ENCODE measurements at regions not wholly inside any gene's neighbourhood (a gene's known extent, or its start where the extent isn't known, plus 50 kb on each side); places are given as distances from the start of the nearest gene placed in this dataset.

DNA sequence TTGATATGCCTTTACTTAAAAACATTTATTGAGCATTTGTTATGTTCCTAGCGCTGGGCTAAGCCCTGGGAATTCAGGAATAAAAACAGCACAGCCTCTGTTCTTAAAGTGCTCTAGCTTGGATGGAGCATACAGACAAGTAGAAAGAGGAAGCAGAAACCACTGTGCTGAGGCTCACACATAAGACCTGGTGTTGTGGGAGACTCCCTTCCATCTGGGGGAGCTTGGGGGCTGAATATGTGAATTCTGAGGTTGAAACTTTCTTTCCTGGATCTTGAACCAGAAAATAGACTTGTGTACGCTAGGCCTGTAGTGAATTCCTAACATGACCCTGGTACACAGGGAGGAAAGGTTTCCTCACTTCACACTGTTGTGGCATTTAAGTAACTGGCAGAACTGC, 209.9 kb downstream of the ZNF326 start:
- ATAC-seq (no peak), DNase-seq (no peak)
- Mint-ChIP-seq H3K4me3 (no peak overlapping the region), H3K36me3 (ENCODE audit: insufficient read depth) (no peaks in the 10 kb centered on the region), H3K4me1 (ENCODE audit: low read depth) (no peaks in the 10 kb centered on the region), H3K27me3 (ENCODE audit: low read depth) (peaks cover 2% of the 10 kb centered on the region), H3K9me3 (no peaks in the 10 kb centered on the region)

DNA sequence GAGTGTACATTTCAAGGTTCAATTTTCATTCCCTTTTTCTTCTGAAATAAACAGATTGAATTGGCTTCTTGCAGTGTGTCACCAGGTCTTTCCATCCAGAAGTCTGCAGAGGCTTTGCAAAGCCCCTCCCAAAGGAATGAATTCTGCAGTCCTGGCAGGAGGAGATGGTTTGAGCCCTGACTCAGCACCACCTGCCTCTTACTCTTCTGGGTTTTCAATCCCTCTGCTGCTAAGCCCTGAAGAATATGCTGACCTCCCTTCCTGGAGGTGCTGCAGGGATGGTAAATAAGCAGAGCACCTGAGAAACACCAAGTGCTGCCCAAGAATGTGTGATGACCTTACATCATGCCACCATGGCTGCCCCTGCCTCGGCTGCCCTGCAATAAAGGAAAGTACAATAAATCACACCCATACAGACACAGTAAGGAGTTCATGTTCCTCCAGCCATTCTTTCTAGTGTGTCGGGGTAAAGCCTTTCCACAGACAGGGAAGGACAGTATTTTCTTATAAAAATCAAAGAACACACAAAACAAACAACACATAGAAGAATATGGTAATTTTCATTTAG, 209.2 kb downstream of the ZNF326 start:
- DNase-seq = no peak
- H3K27me3 Mint-ChIP-seq (ENCODE audit: low read depth) = peaks cover 2% of the 10 kb centered on the region
- ATAC-seq = no peak
- H3K4me3 Mint-ChIP-seq = no peak overlapping the region
- H3K36me3 Mint-ChIP-seq (ENCODE audit: insufficient read depth) = no peaks in the 10 kb centered on the region
- no peaks in the 10 kb centered on the region for H3K4me1 Mint-ChIP-seq (ENCODE audit: low read depth)
- H3K9me3 Mint-ChIP-seq = no peaks in the 10 kb centered on the region

DNA sequence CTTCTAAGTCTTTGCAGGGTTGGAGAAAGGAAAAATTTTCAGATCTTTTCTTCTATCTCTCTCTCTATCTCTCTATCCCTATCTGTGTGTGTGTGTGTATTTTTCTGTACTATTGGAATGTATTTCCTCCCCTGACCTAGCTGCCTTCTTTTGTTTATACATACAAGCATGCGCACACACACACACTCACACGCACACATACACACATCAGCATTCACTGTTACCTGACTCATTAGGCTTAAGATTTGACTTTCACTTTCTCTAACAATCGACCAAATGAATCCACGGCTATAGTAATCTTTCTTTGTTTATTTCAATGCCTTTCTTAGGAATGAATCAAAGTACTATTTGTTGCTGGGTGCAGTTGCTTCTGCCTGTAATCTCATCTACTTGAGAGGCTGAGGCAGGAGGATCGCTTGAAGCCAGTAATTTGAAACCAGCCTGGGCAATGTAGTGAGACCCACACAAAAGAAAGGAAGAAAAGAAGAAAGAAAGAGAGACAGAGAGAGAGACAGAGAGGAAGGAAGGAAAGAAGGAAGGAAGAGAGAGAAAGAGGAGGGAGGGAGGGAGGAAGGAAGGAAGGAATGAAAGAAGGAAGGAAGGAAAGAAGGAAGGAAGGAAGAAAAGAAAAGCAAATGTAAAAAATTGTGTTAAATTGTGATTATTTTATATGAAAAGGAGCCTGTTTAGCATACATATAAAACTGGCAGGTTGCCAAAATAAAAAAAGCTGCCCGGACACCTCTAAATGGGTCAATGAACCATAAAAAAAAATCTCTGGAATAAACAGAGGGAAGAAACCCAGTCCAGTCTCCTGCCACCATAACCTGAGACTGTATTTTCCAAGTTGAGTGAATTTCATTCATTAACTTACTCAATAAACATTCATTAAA, 206.8 kb downstream of the ZNF326 start:
- Mint-ChIP-seq H3K27me3 (ENCODE audit: low read depth) (peaks cover 2% of the 10 kb centered on the region), H3K4me1 (ENCODE audit: low read depth) (no peaks in the 10 kb centered on the region), H3K9me3 (no peaks in the 10 kb centered on the region), H3K4me3 (no peak overlapping the region), H3K36me3 (ENCODE audit: insufficient read depth) (no peaks in the 10 kb centered on the region)
- ATAC-seq = no peak
- no peak for DNase-seq

DNA sequence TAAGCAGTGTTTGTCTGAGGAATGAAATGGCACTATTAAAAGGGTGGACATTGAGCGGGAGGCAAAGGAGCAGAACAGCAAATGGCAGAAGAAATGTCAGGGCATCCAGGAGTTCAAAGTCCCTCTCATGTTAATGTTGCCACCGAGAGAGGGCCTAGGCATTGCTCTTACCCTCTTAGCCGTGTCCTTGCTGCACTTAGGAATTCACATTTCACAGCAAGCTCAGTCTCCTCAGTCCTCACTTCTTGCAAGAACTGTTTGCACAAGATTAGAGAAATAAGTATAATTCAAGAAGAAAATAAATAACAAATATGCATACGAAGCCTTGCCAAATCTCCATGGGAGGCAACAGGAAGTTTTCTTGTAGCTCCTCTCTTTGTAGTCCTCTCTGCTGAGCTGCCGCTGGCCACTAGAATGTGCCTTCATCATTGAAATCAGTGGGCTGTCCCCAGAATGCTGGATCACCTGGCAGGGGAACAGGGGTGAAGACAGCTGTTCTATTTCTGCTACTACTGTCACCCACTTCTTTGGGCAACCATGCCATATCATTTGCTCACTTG, 205.8 kb downstream of the ZNF326 start:
- Mint-ChIP-seq H3K36me3 (ENCODE audit: insufficient read depth) (no peaks in the 10 kb centered on the region), H3K4me1 (ENCODE audit: low read depth) (no peaks in the 10 kb centered on the region), H3K27me3 (ENCODE audit: low read depth) (peaks cover 2% of the 10 kb centered on the region), H3K4me3 (no peak overlapping the region), H3K9me3 (no peaks in the 10 kb centered on the region)
- DNase-seq (no peak), ATAC-seq (no peak)

DNA sequence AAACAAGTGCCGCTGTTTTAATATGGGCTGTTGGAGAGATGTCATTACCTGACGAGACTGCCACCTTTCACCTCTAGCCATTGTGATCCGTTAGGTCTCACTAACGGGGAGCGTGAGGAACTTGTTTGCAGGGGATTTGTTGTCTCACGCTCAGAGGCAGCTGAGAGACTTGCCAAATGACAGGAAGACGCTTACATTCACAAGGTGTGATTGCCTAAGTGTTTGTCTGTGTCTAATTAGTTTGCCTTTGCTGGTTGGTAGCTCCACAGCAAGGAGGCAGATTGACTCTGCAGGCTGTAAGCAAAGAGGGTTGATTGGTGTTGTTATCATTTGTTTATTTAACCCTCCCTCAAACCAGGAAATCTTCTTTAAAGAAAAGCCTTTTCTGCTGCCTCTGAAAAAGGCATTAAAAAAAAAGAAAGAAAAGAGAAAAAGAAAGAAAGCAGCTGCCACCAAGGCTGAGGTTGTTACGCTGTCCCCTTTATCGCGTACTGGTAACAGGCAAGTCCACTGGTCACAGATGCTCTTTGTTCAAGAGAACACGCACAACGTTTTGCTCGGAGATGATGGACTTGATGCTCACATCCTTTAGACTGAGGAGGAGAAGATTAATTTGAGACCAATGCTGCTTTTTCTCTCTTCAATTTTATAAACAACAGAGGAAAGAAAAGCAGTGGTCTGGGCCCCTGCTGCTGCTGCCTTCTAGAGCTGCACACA, 203.9 kb downstream of the ZNF326 start:
- no peak overlapping the region for H3K4me3 Mint-ChIP-seq
- peaks cover 7% of the 10 kb centered on the region for H3K27me3 Mint-ChIP-seq (ENCODE audit: low read depth)
- ATAC-seq = no peak
- no peaks in the 10 kb centered on the region for H3K36me3 Mint-ChIP-seq (ENCODE audit: insufficient read depth)
- H3K9me3 Mint-ChIP-seq = no peaks in the 10 kb centered on the region
- no peaks in the 10 kb centered on the region for H3K4me1 Mint-ChIP-seq (ENCODE audit: low read depth)
- DNase-seq = no peak

DNA sequence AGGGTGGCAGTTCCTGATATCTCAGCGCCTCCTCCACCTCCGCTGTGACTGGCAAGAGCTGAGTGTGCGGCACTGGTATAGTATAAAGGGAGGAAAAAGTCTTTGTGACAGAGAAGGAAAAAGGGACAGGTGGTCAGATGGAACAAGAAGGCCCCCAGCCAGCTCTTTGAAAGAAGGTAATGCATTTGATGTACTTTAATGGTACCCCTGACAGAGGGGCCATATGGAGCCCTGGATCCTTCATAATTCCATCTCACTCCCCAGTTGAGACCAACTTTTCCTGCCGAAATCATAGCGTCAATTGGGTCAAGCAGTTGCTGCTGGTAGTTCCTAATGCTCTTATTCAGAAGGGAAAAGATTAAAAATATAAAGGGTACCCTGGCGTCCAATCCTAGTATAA, 198.2 kb downstream of the ZNF326 start:
- H3K9me3 Mint-ChIP-seq = no peaks in the 10 kb centered on the region
- no peak for ATAC-seq
- no peak for DNase-seq
- no peaks in the 10 kb centered on the region for H3K36me3 Mint-ChIP-seq (ENCODE audit: insufficient read depth)
- H3K27me3 Mint-ChIP-seq (ENCODE audit: low read depth) = peaks cover 5% of the 10 kb centered on the region
- no peak overlapping the region for H3K4me3 Mint-ChIP-seq
- H3K4me1 Mint-ChIP-seq (ENCODE audit: low read depth) = no peaks in the 10 kb centered on the region

DNA sequence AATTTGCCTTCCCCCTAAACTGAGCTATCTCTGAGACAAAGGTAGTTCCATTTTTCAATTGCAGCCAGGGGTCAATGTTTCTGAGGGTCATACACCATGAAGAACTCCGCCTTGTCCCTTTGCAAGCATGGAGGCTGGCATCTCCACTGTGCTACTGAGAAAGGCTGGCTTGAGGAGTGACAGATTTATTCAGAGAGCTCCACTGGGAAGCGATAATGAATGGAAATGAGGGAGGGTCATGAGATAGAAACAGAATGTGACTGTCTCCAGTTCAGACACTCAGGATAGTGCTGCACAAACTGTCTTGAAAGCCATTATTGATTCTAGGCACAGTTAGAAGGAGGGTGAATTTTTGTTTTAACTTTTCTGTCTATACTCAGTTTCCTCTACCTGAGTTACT, 197.5 kb downstream of the ZNF326 start:
- Mint-ChIP-seq H3K27me3 (ENCODE audit: low read depth) (peaks cover 5% of the 10 kb centered on the region), H3K9me3 (no peaks in the 10 kb centered on the region), H3K4me1 (ENCODE audit: low read depth) (no peaks in the 10 kb centered on the region), H3K36me3 (ENCODE audit: insufficient read depth) (no peaks in the 10 kb centered on the region), H3K4me3 (no peak overlapping the region)
- ATAC-seq = no peak
- no peak for DNase-seq

DNA sequence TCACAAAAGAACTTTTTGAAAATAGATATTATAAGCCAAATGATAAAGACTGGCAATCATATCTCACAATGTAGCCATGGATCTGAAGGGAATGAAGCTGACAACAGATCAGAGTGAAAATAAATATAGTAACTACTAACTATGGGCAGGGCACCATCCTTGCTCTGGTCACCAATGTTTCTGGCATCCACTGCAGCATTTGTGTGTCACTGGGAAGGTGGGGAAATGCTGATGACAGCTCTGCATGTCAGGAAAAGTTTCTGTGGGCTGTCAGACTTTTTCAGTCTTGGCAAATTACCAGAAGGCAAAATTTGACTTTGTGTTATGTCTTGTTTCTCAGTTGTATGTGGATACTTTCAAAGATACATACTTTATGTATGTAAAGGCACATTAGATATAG, 195.6 kb downstream of the ZNF326 start:
- H3K36me3 Mint-ChIP-seq (ENCODE audit: insufficient read depth) = no peaks in the 10 kb centered on the region
- ATAC-seq = no peak
- H3K27me3 Mint-ChIP-seq (ENCODE audit: low read depth) = peaks cover 7% of the 10 kb centered on the region
- H3K4me3 Mint-ChIP-seq = no peak overlapping the region
- no peaks in the 10 kb centered on the region for H3K4me1 Mint-ChIP-seq (ENCODE audit: low read depth)
- H3K9me3 Mint-ChIP-seq = no peaks in the 10 kb centered on the region
- no peak for DNase-seq

DNA sequence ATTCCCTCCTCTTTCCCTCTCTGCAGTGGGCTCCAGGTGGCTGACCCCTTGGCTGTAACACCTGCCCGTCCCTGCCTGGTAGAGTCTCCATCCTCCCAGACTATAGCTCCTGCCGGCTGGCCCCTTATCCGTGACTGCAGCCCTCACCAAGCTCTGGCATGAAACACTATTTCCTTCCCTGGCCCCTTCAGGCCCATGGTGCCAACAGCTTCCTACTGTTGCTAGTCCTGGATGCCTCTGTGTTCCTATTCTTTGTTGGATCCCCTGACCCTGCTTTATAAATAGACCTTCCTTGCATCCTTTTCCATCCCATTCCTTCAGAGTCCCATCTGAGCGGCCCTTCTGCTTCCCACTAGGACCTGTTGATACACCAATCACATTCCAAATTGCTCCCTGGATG, 195.0 kb downstream of the ZNF326 start:
- ATAC-seq (no peak), DNase-seq (no peak)
- Mint-ChIP-seq H3K36me3 (ENCODE audit: insufficient read depth) (no peaks in the 10 kb centered on the region), H3K4me1 (ENCODE audit: low read depth) (no peaks in the 10 kb centered on the region), H3K9me3 (no peaks in the 10 kb centered on the region), H3K4me3 (no peak overlapping the region), H3K27me3 (ENCODE audit: low read depth) (peaks cover 6% of the 10 kb centered on the region)

DNA sequence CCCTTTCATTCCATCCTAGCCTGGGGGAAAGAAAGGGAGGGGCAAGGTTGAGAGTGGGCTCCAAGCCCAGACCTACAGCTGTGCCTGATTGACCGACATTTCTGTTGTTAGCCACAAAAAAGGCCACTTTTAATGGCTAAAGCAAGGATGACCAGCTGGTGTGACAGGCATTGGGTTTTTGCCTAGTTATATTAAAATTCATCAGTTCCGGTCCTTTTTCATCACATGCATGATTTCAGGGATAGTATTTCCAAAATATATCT, 192.3 kb downstream of the ZNF326 start:
- DNase-seq (no peak), ATAC-seq (no peak)
- H3K9me3 Mint-ChIP-seq = no peaks in the 10 kb centered on the region
- H3K36me3 Mint-ChIP-seq (ENCODE audit: insufficient read depth) = no peaks in the 10 kb centered on the region
- no peak overlapping the region for H3K4me3 Mint-ChIP-seq
- peaks cover 7% of the 10 kb centered on the region for H3K27me3 Mint-ChIP-seq (ENCODE audit: low read depth)
- no peaks in the 10 kb centered on the region for H3K4me1 Mint-ChIP-seq (ENCODE audit: low read depth)

DNA sequence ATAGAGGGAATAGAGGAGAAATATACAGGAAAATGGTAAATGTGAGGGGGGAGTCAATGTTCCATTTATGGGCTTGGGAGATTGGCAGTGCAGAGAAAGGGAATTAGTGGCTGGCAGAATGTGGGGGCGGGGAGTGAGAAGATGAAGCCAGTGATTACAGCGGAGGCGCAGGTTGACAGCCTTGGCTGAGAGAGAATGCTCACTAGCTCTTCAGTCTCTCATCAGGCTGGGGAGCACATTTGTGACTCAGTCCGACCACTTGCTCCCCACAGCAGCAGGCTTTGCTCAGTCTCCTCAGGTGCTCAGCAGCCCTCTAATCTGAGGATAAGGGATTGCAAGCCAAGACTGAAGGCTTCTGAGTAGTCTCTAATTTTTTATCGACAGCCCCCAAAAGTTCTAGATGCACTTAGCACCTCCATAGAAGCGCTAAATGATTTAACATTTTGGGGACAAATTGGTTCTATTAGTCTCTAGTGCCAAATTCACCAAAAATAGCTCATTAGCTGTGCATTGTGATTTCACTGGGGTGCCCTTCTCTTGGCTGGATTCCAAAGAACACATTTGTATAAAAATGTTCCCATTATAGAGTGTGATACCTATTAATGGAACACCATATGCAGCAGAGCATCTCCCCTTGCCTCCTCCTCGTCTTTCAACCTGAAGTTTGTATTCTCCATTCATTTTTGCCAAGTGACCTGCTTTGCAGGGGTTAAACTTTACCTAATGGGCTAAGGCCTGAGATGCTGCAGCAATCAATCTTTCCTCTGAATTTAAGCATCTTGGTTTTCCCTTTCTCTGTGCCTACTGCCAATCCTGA, 191.8 kb downstream of the ZNF326 start:
- H3K4me1 Mint-ChIP-seq (ENCODE audit: low read depth) = no peaks in the 10 kb centered on the region
- no peaks in the 10 kb centered on the region for H3K9me3 Mint-ChIP-seq
- H3K36me3 Mint-ChIP-seq (ENCODE audit: insufficient read depth) = no peaks in the 10 kb centered on the region
- ATAC-seq = no peak
- H3K27me3 Mint-ChIP-seq (ENCODE audit: low read depth) = peaks cover 7% of the 10 kb centered on the region
- no peak for DNase-seq
- H3K4me3 Mint-ChIP-seq = no peak overlapping the region

DNA sequence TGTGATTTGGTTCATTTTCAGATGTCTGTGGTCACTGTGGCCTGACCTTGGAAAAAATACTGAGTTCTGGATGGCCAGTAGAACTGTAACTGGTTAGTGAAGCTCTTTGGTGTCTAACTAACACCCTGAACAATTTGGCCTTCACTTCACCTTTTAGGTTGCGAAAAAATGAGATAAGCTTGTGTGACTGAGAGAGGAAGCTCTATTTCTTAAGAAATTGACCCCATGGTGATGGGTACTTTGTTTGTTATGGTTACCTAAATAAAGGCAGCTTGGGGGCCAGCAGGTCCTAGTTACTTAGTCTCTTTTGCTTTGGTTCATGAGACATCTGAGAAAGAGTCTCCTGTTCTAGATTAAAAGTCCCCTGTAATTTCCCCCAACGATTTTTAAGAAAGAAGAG, 181.6 kb downstream of the ZNF326 start:
- no peak overlapping the region for H3K4me3 Mint-ChIP-seq
- H3K27me3 Mint-ChIP-seq (ENCODE audit: low read depth) = no peaks in the 10 kb centered on the region
- DNase-seq = no peak
- H3K9me3 Mint-ChIP-seq = no peaks in the 10 kb centered on the region
- H3K4me1 Mint-ChIP-seq (ENCODE audit: low read depth) = no peaks in the 10 kb centered on the region
- ATAC-seq = no peak
- H3K36me3 Mint-ChIP-seq (ENCODE audit: insufficient read depth) = no peaks in the 10 kb centered on the region

DNA sequence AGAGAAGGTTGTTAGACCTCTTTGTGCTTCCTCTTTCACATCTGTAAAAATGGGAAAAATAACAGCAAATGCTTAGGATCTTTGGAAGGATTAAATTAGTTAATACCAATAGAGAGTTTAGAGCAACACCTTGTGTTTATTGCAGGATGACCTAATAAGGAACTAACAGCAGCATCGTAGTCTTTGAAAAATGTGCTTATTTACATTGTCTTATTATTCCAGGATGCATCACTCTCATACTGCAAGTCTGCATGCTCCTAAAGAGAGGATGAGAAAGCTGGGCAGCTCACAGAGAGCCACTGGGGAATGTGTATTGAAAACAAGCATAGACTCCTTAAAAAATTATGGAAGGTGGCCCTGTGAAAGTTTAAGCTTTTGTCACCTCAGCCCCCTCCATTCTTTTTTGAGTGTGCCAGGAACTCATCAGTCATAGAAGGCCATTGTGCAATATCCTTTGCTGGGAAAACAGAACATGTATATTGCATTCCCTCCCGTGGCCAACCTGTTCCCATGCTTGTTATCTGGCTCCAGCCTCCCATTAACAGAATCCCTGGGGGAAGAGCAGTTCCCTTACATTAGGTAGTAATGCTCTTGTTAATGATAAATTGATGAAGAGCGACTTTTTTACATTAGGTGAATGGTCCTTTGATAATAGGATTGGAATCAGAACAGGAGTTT, 180.7 kb downstream of the ZNF326 start:
- H3K27me3 Mint-ChIP-seq (ENCODE audit: low read depth) = no peaks in the 10 kb centered on the region
- ATAC-seq (no peak), DNase-seq (no peak)
- no peaks in the 10 kb centered on the region for H3K4me1 Mint-ChIP-seq (ENCODE audit: low read depth)
- H3K9me3 Mint-ChIP-seq = no peaks in the 10 kb centered on the region
- H3K36me3 Mint-ChIP-seq (ENCODE audit: insufficient read depth) = no peaks in the 10 kb centered on the region
- no peak overlapping the region for H3K4me3 Mint-ChIP-seq

DNA sequence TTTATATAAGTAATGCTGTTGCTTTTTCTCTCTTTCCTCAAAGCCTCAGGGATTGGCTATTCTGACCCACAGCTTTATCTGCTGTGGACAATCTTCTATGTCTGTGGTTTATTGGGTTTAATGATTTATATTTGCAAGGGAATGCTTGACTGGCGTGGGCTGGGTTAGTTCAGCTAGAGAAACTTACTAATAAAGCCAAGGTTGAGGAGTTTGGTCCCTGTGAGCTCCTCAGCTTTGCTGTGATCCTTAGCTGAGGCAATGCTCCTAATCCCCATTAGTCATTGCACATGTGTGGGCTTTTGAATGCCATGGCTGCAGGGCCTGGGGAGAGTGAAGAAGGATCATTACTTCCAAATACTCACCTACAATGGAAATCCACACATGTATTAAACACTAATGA, 179.3 kb downstream of the ZNF326 start:
- H3K4me3 Mint-ChIP-seq = no peak overlapping the region
- no peak for DNase-seq
- H3K4me1 Mint-ChIP-seq (ENCODE audit: low read depth) = no peaks in the 10 kb centered on the region
- peaks cover 6% of the 10 kb centered on the region for H3K9me3 Mint-ChIP-seq
- H3K27me3 Mint-ChIP-seq (ENCODE audit: low read depth) = peaks cover 5% of the 10 kb centered on the region
- ATAC-seq = no peak
- no peaks in the 10 kb centered on the region for H3K36me3 Mint-ChIP-seq (ENCODE audit: insufficient read depth)

All from activated T-cell treated with anti-CD3 and anti-CD28 coated beads, Interleukin-2, amount 50 U/mL, for 4 hours (primary cell).